ENCODE measurements at regions not wholly inside any gene's neighbourhood (a gene's known extent, or its start where the extent isn't known, plus 50 kb on each side); places are given as distances from the start of the nearest gene placed in this dataset.

- TF ChIP-seq, protein P1, sequence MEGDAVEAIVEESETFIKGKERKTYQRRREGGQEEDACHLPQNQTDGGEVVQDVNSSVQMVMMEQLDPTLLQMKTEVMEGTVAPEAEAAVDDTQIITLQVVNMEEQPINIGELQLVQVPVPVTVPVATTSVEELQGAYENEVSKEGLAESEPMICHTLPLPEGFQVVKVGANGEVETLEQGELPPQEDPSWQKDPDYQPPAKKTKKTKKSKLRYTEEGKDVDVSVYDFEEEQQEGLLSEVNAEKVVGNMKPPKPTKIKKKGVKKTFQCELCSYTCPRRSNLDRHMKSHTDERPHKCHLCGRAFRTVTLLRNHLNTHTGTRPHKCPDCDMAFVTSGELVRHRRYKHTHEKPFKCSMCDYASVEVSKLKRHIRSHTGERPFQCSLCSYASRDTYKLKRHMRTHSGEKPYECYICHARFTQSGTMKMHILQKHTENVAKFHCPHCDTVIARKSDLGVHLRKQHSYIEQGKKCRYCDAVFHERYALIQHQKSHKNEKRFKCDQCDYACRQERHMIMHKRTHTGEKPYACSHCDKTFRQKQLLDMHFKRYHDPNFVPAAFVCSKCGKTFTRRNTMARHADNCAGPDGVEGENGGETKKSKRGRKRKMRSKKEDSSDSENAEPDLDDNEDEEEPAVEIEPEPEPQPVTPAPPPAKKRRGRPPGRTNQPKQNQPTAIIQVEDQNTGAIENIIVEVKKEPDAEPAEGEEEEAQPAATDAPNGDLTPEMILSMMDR (IDR thresholded peaks at IDR 0.05; ENCODE audit: low read depth, low read length): no peak
- TF ChIP-seq MYC (IDR thresholded peaks at IDR 0.05; ENCODE audit: low read depth, low read length): no peak
- TF ChIP-seq POLR2A (IDR thresholded peaks at IDR 0.05; ENCODE audit: extremely low read depth, insufficient read length): no peak
These were observed 62.2 kb upstream of the MAP3K4 start for GRCh38 chr6:160929361-160929760.
